ENCODE measurements at regions not wholly inside any gene's neighbourhood (a gene's known extent, or its start where the extent isn't known, plus 50 kb on each side); places are given as distances from the start of the nearest gene placed in this dataset.

DNA sequence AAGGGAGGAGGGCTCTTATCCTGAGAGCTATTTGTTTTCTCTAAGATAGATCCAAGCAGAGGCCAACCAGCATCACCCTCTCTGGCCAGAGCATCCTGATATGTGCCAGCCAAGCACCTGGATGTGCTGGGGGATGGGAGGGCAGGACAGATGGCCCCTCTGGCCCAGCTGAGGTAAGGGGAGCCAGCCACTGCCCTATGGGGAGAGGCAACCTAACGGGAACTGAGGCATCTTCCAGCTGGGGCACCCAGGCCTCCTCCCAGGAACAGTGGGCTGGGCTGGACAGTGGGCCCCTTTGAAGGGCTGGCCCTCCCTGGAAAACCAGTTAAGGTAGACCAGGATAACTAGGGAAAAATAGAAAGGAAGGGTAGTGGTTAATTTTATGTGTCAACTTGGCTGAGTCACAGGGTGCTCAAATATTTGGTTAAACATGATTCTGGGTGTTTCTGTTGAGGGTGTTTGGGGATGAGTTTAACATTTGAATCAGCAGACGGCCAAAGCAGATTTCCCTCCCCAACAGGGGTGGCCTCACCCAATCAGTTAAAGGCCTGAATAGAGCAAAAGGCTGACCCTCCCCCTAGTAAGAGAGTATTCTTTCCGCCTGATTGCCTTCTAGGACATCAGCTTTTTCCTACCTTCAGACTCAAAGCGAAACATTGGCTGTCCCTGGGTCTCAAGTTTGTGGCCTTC is 595.1 kb downstream of the BUD13 start:
- WGBS: 90% methylated on average over 4 of the region's 4 CpGs
- no peaks in the 10 kb centered on the region for H3K9me3 ChIP-seq (ENCODE audit: control insufficient read depth in 4 of 4, low read length in 3 of 4)
- DNase-seq (ENCODE audit: low spot score): no peak
- H3K9ac ChIP-seq (ENCODE audit: low read depth in 1 of 2, low read length in 2 of 2): no peak overlapping the region
- H3K36me3 ChIP-seq (ENCODE audit: control insufficient read depth in 4 of 4, insufficient read depth in 3 of 4, low read depth in 1 of 4, low read length in 3 of 4): no peaks in the 10 kb centered on the region
- H3K4me1 ChIP-seq (ENCODE audit: control insufficient read depth in 4 of 4, insufficient read depth in 4 of 4, low read length in 3 of 4): no peaks in the 10 kb centered on the region
- H3K4me3 ChIP-seq (ENCODE audit: low read depth in 1 of 3, low read length in 3 of 3): no peak overlapping the region
- no peaks in the 10 kb centered on the region for H3K27me3 ChIP-seq (ENCODE audit: control insufficient read depth in 4 of 4, insufficient read depth in 4 of 4, low read length in 3 of 4)
- TF ChIP-seq HNF4G (IDR thresholded peaks at IDR 0.05): no peak
- TF ChIP-seq CTCF (IDR thresholded peaks at IDR 0.05; ENCODE audit: low read depth, low read length, missing input control): no peak
- no peak for TF ChIP-seq TAF1 (conservative IDR thresholded peaks at IDR 0.05)
- TF ChIP-seq HNF4A (conservative IDR thresholded peaks at IDR 0.05): no peak
- no peak for TF ChIP-seq SP1 (IDR thresholded peaks at IDR 0.05)
- TF ChIP-seq, protein P1, sequence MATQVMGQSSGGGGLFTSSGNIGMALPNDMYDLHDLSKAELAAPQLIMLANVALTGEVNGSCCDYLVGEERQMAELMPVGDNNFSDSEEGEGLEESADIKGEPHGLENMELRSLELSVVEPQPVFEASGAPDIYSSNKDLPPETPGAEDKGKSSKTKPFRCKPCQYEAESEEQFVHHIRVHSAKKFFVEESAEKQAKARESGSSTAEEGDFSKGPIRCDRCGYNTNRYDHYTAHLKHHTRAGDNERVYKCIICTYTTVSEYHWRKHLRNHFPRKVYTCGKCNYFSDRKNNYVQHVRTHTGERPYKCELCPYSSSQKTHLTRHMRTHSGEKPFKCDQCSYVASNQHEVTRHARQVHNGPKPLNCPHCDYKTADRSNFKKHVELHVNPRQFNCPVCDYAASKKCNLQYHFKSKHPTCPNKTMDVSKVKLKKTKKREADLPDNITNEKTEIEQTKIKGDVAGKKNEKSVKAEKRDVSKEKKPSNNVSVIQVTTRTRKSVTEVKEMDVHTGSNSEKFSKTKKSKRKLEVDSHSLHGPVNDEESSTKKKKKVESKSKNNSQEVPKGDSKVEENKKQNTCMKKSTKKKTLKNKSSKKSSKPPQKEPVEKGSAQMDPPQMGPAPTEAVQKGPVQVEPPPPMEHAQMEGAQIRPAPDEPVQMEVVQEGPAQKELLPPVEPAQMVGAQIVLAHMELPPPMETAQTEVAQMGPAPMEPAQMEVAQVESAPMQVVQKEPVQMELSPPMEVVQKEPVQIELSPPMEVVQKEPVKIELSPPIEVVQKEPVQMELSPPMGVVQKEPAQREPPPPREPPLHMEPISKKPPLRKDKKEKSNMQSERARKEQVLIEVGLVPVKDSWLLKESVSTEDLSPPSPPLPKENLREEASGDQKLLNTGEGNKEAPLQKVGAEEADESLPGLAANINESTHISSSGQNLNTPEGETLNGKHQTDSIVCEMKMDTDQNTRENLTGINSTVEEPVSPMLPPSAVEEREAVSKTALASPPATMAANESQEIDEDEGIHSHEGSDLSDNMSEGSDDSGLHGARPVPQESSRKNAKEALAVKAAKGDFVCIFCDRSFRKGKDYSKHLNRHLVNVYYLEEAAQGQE (IDR thresholded peaks at IDR 0.05): no peak
- TF ChIP-seq NR2F2 (IDR thresholded peaks at IDR 0.05): no peak
- TF ChIP-seq FOXA2 (IDR thresholded peaks at IDR 0.05): no peak
- no peak for TF ChIP-seq RAD21 (IDR thresholded peaks at IDR 0.05)
- no peak for TF ChIP-seq GABPA (IDR thresholded peaks at IDR 0.05 in 1 of 2, conservative IDR thresholded peaks at IDR 0.05 in 1 of 2)
- TF ChIP-seq EGR1 (IDR thresholded peaks at IDR 0.05; ENCODE audit: low read depth in 2 of 2): no peak
- TF ChIP-seq RXRA (IDR thresholded peaks at IDR 0.05): no peak
- H3K27ac ChIP-seq (ENCODE audit: low read depth in 1 of 2, low read length in 2 of 2): no peak overlapping the region

DNA sequence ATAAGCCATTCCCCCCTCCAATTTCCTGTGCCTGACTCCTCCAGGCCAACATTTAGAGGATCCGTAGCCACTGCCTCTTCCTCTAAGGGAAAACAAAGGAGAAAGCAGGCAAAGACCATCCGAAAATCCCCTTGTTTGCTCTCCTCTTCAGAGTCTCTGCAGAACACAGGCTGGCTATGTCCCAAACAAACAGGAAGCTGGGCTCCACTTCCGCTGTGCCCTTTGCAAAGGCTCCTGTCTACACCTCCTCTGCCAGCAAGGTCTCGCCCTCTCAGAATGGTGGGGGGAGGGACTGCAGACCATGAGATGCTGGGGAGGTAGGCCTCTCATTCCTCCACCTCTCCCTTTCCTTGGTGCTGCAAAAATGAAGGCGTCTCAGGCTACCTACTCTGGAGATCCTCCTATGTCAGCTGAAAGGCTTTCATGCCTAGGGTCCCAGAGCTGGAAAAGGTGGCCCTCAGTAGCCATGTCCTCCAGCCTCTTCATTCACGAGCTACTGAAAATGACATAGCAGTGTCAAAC is 596.2 kb downstream of the BUD13 start:
- no peaks in the 10 kb centered on the region for H3K27me3 ChIP-seq (ENCODE audit: control insufficient read depth in 4 of 4, insufficient read depth in 4 of 4, low read length in 3 of 4)
- H3K4me3 ChIP-seq (ENCODE audit: low read depth in 1 of 3, low read length in 3 of 3): no peak overlapping the region
- no peaks in the 10 kb centered on the region for H3K4me1 ChIP-seq (ENCODE audit: control insufficient read depth in 4 of 4, insufficient read depth in 4 of 4, low read length in 3 of 4)
- H3K36me3 ChIP-seq (ENCODE audit: control insufficient read depth in 4 of 4, insufficient read depth in 3 of 4, low read depth in 1 of 4, low read length in 3 of 4): no peaks in the 10 kb centered on the region
- DNase-seq (ENCODE audit: low spot score): peak; percentile 19
- TF ChIP-seq, protein P1 (IDR thresholded peaks at IDR 0.05): no peak
- TF ChIP-seq RAD21 (IDR thresholded peaks at IDR 0.05) (no peak), YY1 (IDR thresholded peaks at IDR 0.05) (no peak), TAF1 (conservative IDR thresholded peaks at IDR 0.05) (no peak), SP1 (IDR thresholded peaks at IDR 0.05) (no peak), FOXA2 (IDR thresholded peaks at IDR 0.05) (no peak), HNF4A (conservative IDR thresholded peaks at IDR 0.05) (no peak)
- TF ChIP-seq, protein P2, sequence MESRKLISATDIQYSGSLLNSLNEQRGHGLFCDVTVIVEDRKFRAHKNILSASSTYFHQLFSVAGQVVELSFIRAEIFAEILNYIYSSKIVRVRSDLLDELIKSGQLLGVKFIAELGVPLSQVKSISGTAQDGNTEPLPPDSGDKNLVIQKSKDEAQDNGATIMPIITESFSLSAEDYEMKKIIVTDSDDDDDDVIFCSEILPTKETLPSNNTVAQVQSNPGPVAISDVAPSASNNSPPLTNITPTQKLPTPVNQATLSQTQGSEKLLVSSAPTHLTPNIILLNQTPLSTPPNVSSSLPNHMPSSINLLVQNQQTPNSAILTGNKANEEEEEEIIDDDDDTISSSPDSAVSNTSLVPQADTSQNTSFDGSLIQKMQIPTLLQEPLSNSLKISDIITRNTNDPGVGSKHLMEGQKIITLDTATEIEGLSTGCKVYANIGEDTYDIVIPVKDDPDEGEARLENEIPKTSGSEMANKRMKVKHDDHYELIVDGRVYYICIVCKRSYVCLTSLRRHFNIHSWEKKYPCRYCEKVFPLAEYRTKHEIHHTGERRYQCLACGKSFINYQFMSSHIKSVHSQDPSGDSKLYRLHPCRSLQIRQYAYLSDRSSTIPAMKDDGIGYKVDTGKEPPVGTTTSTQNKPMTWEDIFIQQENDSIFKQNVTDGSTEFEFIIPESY (IDR thresholded peaks at IDR 0.05): no peak
- no peak overlapping the region for H3K9ac ChIP-seq (ENCODE audit: low read depth in 1 of 2, low read length in 2 of 2)
- 67% methylated on average over 6 of the region's 6 CpGs for WGBS
- H3K27ac ChIP-seq (ENCODE audit: low read depth in 1 of 2, low read length in 2 of 2): no peak overlapping the region
- no peaks in the 10 kb centered on the region for H3K9me3 ChIP-seq (ENCODE audit: control insufficient read depth in 4 of 4, low read length in 3 of 4)
